HEK293 (cell line): ENCODE measurements at regions not wholly inside any gene's neighbourhood (a gene's known extent, or its start where the extent isn't known, plus 50 kb on each side); places are given as distances from the start of the nearest gene placed in this dataset.
A peak's percentile ranks its signal among the peaks of the same experiment; 100 is the strongest.

Source experiments
- CTCF ChIA-PET: fragments of 350-600 bp; formaldehyde crosslinking; extraction: SDS; loops from one replicate; lab custom pipeline; 2021; ENCODE audit warnings: antibody characterized with exemption; lab: Yijun Ruan, JAX
- POLR2A ChIA-PET: fragments of 300-600 bp; formaldehyde crosslinking; extraction: SDS; loops from one replicate; lab custom pipeline; 2020; ENCODE audit warnings: antibody characterized with exemption, inconsistent platforms; lab: Yijun Ruan, JAX
- H3K27ac ChIP-seq: fragments of 200-500 bp; sonication (Bioruptor generic); 2 replicates; pipeline ENCODE4 v1.5.1; 2014; ENCODE audit warnings: low read depth, low read length, control low read depth, inconsistent platforms; ENCODE audit errors: extremely low read depth
- H3K36me3 ChIP-seq, 2 experiments: fragments of 200-500 bp in 1 of 2; sonication (Bioruptor generic) in 1 of 2; 1 replicate in 1 of 2; 2 replicates in 1 of 2; pipeline ENCODE4 v1.5.1; 2014 to 2017; ENCODE audit warnings: inconsistent platforms in 2 of 2, low read length in 2 of 2; ENCODE audit not compliant: control insufficient read depth in 2 of 2, insufficient read depth in 1 of 2
- H3K4me1 ChIP-seq: fragments of 200-500 bp; sonication (Bioruptor generic); 2 replicates; pipeline ENCODE4 v1.5.1; 2014; ENCODE audit warnings: mild to moderate bottlenecking, low read length, inconsistent platforms; ENCODE audit not compliant: control insufficient read depth, insufficient read depth
- H3K4me3 ChIP-seq: 2 replicates; pipeline ENCODE4 v1.5.1; 2011; ENCODE audit warnings: low read depth, mild to moderate bottlenecking, control low read depth, low read length, moderate library complexity
- H3K9me3 ChIP-seq: fragments of 200-500 bp; sonication (Bioruptor generic); 2 replicates; pipeline ENCODE4 v1.5.1; 2014; ENCODE audit warnings: low read depth, low read length, inconsistent platforms; ENCODE audit not compliant: control insufficient read depth, insufficient read depth
- BCL11A ChIP-seq: fragments of 450-650 bp; formaldehyde crosslinking; IDR thresholded peaks from 2 replicates; pipeline ENCODE4 v1.5.1; 2016; ENCODE audit warnings: low read depth, missing biosample characterization, missing genetic modification characterization
- OVOL3 ChIP-seq: fragments of 450-650 bp; formaldehyde crosslinking; IDR thresholded peaks from 2 replicates; pipeline ENCODE4 v1.5.1; 2016; ENCODE audit warnings: missing biosample characterization, missing genetic modification characterization
- PRDM1 ChIP-seq: fragments of 450-650 bp; formaldehyde crosslinking; IDR thresholded peaks from 2 replicates; pipeline ENCODE4; 2016; ENCODE audit warnings: missing biosample characterization, missing genetic modification characterization
- PRDM2 ChIP-seq: fragments of 450-650 bp; formaldehyde crosslinking; IDR thresholded peaks from 2 replicates; pipeline ENCODE4 v1.5.1; 2016; ENCODE audit warnings: missing biosample characterization, missing genetic modification characterization, borderline replicate concordance
- SCRT2 ChIP-seq: fragments of 450-650 bp; formaldehyde crosslinking; IDR thresholded peaks from 2 replicates; pipeline ENCODE4 v1.5.1; 2016; ENCODE audit warnings: missing biosample characterization, missing genetic modification characterization
- YY2 ChIP-seq: fragments of 450-650 bp; formaldehyde crosslinking; IDR thresholded peaks from 2 replicates; pipeline ENCODE4 v1.5.1; 2016; ENCODE audit warnings: missing biosample characterization, missing genetic modification characterization
- ZBTB26 ChIP-seq: fragments of 450-650 bp; formaldehyde crosslinking; optimal IDR thresholded peaks from 2 replicates; pipeline ENCODE3; 2016; ENCODE audit warnings: missing biosample characterization, mild to moderate bottlenecking, missing genetic modification characterization
- ZNF221 ChIP-seq: fragments of 450-650 bp; formaldehyde crosslinking; IDR thresholded peaks from 2 replicates; pipeline ENCODE4 v1.5.1; 2017; ENCODE audit warnings: missing biosample characterization, missing genetic modification characterization, borderline replicate concordance
- ZNF292 ChIP-seq: fragments of 450-650 bp; formaldehyde crosslinking; IDR thresholded peaks from 2 replicates; pipeline ENCODE4 v1.5.1; 2016; ENCODE audit warnings: low read depth, missing biosample characterization, missing genetic modification characterization, borderline replicate concordance
- ZNF350 ChIP-seq: fragments of 450-650 bp; formaldehyde crosslinking; IDR thresholded peaks from 2 replicates; pipeline ENCODE4 v1.5.0; 2017; ENCODE audit warnings: missing biosample characterization, mild to moderate bottlenecking, missing genetic modification characterization
- ZNF513 ChIP-seq: fragments of 450-650 bp; IDR thresholded peaks from 2 replicates; pipeline ENCODE4 v1.5.1; 2018; ENCODE audit warnings: missing biosample characterization, missing genetic modification characterization
- ZNF560 ChIP-seq: fragments of 450-650 bp; formaldehyde crosslinking; IDR thresholded peaks from 2 replicates; pipeline ENCODE4 v1.5.1; 2017; ENCODE audit warnings: missing biosample characterization, missing genetic modification characterization, borderline replicate concordance
- ZNF596 ChIP-seq: fragments of 450-650 bp; IDR thresholded peaks from 2 replicates; pipeline ENCODE4 v1.5.0; 2018; ENCODE audit warnings: missing biosample characterization, mild to moderate bottlenecking, missing genetic modification characterization, moderate library complexity
- ZNF626 ChIP-seq: fragments of 450-650 bp; sonication (Bioruptor Pico); formaldehyde crosslinking; IDR thresholded peaks from 2 replicates; pipeline ENCODE4 v1.5.1; 2018; ENCODE audit warnings: missing biosample characterization, missing genetic modification characterization, inconsistent platforms
- ZNF707 ChIP-seq: fragments of 450-650 bp; formaldehyde crosslinking; IDR thresholded peaks from 2 replicates; pipeline ENCODE4 v1.5.1; 2016; ENCODE audit warnings: missing biosample characterization, missing genetic modification characterization
- ZNF777 ChIP-seq: fragments of 450-650 bp; formaldehyde crosslinking; IDR thresholded peaks from 2 replicates; pipeline ENCODE4 v1.5.1; 2017; ENCODE audit warnings: missing biosample characterization, missing genetic modification characterization, borderline replicate concordance

- Histone ChIP-seq H3K36me3 (no peaks in the 10 kb centered on the region), H3K4me1 (no peaks in the 10 kb centered on the region), H3K9me3 (no peaks in the 10 kb centered on the region), H3K4me3 (no peak overlapping the region), H3K27ac (no peak overlapping the region)
- CTCF ChIA-PET, result no interaction called here
- no peak for TF ChIP-seq BCL11A
- TF ChIP-seq ZNF513 (tag by site-specific recombination), result no peak
- no peak for TF ChIP-seq ZBTB26 (tag by site-specific recombination)
- TF ChIP-seq ZNF292 (tag by site-specific recombination), result no peak
- no peak for TF ChIP-seq ZNF350 (tag by site-specific recombination)
- no peak for TF ChIP-seq ZNF777 (tag by site-specific recombination)
- POLR2A ChIA-PET, result no interaction called here
Observed at GRCh38 chr10:130580975-130581374, 444.8 kb downstream of the GLRX3 start.

GRCh38 chr10:130587718-130588117 is 451.5 kb downstream of the GLRX3 start:
- no peak overlapping the region for H3K4me3 ChIP-seq
- no peaks in the 10 kb centered on the region for H3K4me1 ChIP-seq
- no peak overlapping the region for H3K27ac ChIP-seq
- no peaks in the 10 kb centered on the region for H3K36me3 ChIP-seq
- ChIA-PET POLR2A (no interaction called here), CTCF (no interaction called here)
- TF ChIP-seq ZNF560 (tag by site-specific recombination) (no peak), YY2 (no peak), PRDM2 (no peak)
- H3K9me3 ChIP-seq, result no peaks in the 10 kb centered on the region

GRCh38 chr10:130606001-130606405 is 469.8 kb downstream of the GLRX3 start:
- TF ChIP-seq PRDM1 (tag by site-specific recombination), result no peak
- TF ChIP-seq ZNF221 (tag by site-specific recombination), result no peak
- no peak for TF ChIP-seq OVOL3
- TF ChIP-seq ZNF707, result no peak
- no peak for TF ChIP-seq ZNF596 (tag by site-specific recombination)
- peak; percentile 39; the same call in 1 of the 2 replicates for TF ChIP-seq SCRT2 (tag by site-specific recombination)
- no peak for TF ChIP-seq ZNF626
- CTCF ChIA-PET, result no interaction called here
- Histone ChIP-seq H3K36me3 (no peaks in the 10 kb centered on the region), H3K4me1 (no peaks in the 10 kb centered on the region), H3K27ac (no peak overlapping the region), H3K9me3 (no peaks in the 10 kb centered on the region; the same call in 1 of the 2 replicates), H3K4me3 (no peak overlapping the region)
- POLR2A ChIA-PET, result no interaction called here
